ENCODE measurements at regions not wholly inside any gene's neighbourhood (a gene's known extent, or its start where the extent isn't known, plus 50 kb on each side); places are given as distances from the start of the nearest gene placed in this dataset.
"Not testable (repeated sequence)": the region's sequence is repeated elsewhere in the genome, so short reads cannot be mapped to it uniquely, and the experiment has no call there.

GRCh38 chr3:86794361-86795065 is 196.4 kb downstream of the VGLL3 start:
- DNase-seq (ENCODE audit: low spot score): no peak

DNA sequence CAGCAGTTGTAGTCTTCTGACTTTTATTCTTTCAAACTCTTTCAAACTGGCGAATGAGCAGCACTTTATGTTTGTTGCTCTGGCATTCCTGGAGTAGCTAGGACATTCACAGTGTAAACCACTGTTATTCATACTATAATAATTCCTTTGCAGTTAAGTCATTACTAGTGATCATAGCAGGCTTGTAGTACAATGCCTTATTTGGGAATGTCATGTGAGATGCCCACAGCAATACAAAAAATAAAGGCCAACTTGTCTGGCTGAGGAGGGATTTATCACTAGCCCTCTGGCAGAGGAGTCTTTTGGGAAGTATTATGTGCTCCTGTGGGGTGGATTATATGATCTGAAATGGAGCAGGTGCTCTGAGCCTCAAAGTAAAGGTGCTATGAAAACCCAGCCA is 197.2 kb downstream of the VGLL3 start:
- peak; percentile 58 for DNase-seq (ENCODE audit: low spot score)

DNA sequence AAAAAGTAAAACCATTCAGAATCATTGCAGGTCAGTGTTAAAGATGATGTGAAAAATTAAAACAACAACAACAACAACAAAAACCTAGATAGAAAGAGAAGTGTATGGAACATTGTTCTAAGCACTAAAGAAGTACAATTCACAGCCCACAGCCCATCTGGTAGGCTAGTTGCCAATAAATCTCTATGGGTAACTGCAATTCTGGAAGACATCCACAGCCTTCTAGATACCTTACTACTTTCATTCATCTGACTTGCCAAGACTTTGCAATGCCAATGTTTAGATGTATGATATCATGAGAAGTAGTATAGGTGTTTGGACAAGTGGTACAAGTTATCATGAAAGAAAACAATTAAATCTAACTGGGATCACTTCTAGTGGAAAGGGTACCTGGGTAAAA is 198.6 kb downstream of the VGLL3 start:
- DNase-seq (ENCODE audit: low spot score): no peak

GRCh38 chr3:86790884-86791549 is 199.9 kb downstream of the VGLL3 start:
- no peak for DNase-seq (ENCODE audit: low spot score)

DNA sequence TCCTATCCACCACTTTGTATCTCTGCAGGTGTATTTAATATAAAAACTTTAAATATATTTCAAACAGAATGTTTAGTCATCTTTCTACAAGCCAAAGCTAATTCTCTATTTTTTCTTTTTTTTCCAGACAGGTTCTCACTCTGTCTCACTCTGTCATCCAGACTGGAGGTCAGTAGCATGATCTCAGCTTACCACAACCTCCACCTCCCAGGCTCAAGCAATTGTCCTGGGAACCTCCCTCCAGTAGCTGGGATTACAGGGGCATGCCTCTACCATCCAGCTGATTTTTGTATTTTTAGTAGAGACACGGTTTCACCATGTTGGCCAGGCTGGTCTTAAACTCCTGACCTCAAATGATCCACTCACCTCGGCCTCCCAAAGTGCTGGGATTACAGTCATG is 202.6 kb downstream of the VGLL3 start:
- no peak for DNase-seq (ENCODE audit: low spot score)

- no peak for DNase-seq (ENCODE audit: low spot score)
These were observed 203.9 kb downstream of the VGLL3 start for GRCh38 chr3:86787091-86787490.

GRCh38 chr3:86785386-86785785 is 205.6 kb downstream of the VGLL3 start:
- peak; percentile 17 for DNase-seq (ENCODE audit: low spot score)

DNA sequence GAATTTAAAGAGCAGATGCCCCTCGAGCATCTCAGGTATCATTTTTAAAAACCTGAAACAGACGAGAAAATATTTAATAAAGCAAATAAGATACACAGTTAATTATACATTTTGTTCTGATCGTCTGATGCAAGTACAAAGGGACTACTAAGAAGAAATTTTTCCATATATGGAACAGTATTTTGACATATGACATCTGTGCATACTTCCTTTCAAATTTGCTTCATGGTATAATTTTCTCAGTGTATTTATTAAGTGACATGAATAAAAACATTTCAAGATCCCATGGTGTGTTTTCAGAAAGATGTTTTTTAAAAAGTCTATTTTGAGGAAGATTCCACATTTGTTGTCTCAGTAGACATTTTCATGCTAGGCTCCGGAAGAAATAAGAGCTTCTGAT is 208.1 kb downstream of the VGLL3 start:
- no peak for DNase-seq (ENCODE audit: low spot score)

- DNase-seq (ENCODE audit: low spot score): no peak
These were observed 208.7 kb downstream of the VGLL3 start for GRCh38 chr3:86782286-86782685.

DNA sequence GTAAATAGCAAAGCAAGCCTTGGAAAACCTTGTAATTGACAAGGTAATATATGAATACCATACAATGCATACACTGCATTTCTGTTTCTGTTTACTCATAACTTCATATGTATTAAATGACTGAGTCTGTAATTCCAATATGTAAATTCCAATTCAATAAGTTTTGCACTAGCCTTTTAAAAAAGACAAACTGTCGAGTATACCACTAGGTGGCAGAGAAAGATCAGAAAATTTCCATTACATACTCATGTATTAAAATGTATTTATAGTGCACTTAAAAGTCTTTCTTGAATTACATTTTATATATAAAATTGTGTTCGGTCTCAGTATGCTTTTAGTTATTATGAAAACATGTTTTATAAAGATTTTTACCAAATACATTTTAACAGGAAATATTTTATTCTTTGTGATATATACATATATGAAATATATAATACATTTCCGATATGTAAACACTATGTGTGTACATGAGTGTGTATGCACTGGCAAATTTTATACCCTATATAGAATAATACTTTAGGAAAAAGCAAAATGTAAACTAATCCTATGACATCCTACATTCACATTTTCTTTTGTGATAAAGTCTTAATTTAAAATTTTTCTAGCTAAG is 216.8 kb downstream of the VGLL3 start:
- peak; percentile 9 for DNase-seq (ENCODE audit: low spot score)

DNA sequence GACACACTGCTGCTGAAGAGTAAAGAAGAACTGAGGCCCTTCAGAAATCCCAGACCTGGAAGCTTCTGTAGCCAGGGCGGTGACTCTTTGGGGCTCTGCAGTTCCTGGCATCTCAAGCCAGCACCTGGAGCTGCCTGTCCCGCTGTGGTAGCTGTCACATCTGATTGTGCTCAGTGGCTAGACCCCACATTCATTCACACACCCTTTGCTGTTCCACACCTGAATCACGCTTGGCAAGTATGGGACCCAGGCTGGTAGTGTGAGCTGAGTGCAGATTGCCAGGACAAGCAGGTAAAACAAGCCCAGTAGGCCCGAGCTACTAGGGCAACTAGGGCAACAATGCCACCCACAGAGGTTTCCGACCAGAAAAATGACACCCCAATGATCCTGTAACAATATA is 218.2 kb downstream of the VGLL3 start:
- DNase-seq (ENCODE audit: low spot score): no peak

- no peak for DNase-seq (ENCODE audit: low spot score)
These were observed 219.0 kb downstream of the VGLL3 start for GRCh38 chr3:86771741-86772512.

GRCh38 chr3:86766331-86766730 is 224.6 kb downstream of the VGLL3 start:
- DNase-seq (ENCODE audit: low spot score): no peak

- not testable (repeated sequence) for DNase-seq (ENCODE audit: low spot score)
These were observed 233.4 kb downstream of the VGLL3 start for GRCh38 chr3:86757322-86758179.

- DNase-seq (ENCODE audit: low spot score): no peak
These were observed 242.9 kb downstream of the VGLL3 start for GRCh38 chr3:86748015-86748414.

DNA sequence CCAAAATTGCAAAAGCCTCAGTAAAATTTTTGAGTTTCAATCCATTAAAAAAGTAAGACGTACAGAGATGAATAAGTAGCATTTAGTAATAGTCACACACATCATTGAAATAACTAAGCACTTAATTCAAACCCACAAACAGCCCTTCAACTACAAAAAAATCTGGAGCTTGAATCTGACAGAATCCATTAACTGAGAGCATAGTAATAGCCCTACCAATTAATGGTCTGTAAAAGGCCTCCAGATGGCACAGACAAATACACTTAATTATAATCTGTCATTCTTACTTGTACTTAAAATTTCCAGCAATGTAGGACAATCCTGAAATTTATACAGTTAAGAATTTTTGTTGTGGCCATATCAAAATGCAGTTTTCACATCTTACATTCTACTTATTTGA is 246.9 kb downstream of the VGLL3 start:
- no peak for DNase-seq (ENCODE audit: low spot score)

DNA sequence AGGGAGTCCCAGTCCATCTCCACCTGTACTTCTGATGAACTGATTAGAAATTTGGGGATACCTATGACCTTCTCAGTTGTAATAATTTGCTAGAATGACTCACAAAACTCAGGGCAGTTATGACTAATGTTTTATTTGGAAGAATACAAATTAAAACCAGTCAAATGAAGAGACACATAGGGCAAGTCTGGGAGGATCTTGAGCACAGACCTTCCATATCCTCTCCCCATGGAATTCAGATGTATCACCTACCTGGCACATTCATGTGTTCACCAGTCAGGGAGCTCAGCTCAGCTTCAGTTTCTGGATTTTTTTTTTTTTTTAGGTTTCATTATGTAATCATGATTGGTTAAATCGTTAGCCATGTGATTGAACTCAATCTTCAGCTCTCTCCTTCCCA is 247.7 kb downstream of the VGLL3 start:
- DNase-seq (ENCODE audit: low spot score): no peak

- DNase-seq (ENCODE audit: low spot score): no peak
These were observed 250.2 kb downstream of the VGLL3 start for GRCh38 chr3:86740751-86741150.

DNA sequence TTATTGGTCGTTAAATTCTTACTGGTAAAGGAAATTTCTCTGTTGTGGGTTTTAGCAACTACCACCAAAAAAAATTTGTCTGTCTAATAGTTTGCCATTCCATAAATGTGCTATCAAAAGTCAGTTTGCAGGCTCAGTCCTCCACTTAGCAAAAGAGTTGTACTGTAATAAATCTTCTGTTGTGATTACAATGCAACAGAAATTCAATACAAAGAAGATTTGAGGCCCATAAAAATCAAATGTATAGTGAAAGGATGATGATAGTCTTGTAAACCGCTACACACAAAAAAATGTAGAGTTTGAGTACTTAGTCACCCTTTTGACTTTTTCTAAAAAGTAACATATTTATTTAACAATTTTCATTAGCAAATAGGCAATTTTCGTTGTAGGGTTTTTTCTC is 251.7 kb downstream of the VGLL3 start:
- no peak for DNase-seq (ENCODE audit: low spot score)

GRCh38 chr3:86738684-86739083 is 252.3 kb downstream of the VGLL3 start:
- no peak for DNase-seq (ENCODE audit: low spot score)

GRCh38 chr3:86737517-86737916 is 253.4 kb downstream of the VGLL3 start:
- no peak for DNase-seq (ENCODE audit: low spot score)

GRCh38 chr3:86733257-86733656 is 257.7 kb downstream of the VGLL3 start:
- no peak for DNase-seq (ENCODE audit: low spot score)
